Upper lobe of left lung (tissue), 4 donors: ENCODE measurements at regions not wholly inside any gene's neighbourhood (a gene's known extent, or its start where the extent isn't known, plus 50 kb on each side); places are given as distances from the start of the nearest gene placed in this dataset.

Experiments used
- POLR2A ChIP-seq, 4 donors: fragments of 450-650 bp; IDR thresholded peaks; one replicate each; pipeline ENCODE4 v1.5.1; 2016 to 2017; ENCODE audit warnings: antibody characterized with exemption in 4 of 4, mild to moderate bottlenecking in 2 of 4
- POLR2AphosphoS5 ChIP-seq, 2 donors: sonication (generic); formaldehyde crosslinking; IDR thresholded peaks; one replicate each; pipeline ENCODE4 v1.5.1; 2017; ENCODE audit warnings: antibody characterized with exemption in 2 of 2
- TF ChIP-seq, protein P1 (sequence below), 6 experiments: fragments of 450-650 bp in 4 of 6; fragments of 200-600 bp in 2 of 6; sonication (generic) in 2 of 6; IDR thresholded peaks; one replicate each; pipeline ENCODE4 v1.5.1; 2016 to 2019; ENCODE audit warnings: antibody characterized with exemption in 6 of 6

DNA sequence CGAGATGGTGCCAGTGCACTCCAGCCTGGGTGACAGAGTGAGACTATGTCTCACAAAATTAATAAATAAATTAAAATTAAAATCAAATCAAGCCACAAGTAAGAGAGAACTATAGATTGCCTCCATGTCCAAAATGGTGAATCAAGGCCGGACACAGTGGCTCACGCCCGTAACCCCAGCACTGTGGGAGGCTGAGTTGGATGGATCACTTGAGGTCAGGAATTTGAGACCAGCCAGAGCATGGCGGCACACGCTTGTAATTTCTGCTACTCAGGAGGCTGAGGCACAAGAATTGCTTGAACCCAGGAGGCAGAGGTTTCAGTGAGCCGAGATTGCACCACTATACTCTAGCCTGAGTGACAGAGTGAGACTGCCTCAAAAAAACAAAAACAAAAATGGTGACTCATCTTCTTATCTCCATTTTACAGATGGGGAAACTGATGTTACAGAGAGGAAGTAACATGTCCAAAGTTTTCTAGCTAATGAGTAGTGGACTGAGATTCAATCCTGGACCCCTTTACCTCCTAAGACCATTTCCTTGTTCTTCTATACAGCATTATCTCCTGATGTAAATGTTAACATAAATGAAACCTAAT is 99.0 kb upstream of the HNRNPU start:
- TF ChIP-seq, protein P1, sequence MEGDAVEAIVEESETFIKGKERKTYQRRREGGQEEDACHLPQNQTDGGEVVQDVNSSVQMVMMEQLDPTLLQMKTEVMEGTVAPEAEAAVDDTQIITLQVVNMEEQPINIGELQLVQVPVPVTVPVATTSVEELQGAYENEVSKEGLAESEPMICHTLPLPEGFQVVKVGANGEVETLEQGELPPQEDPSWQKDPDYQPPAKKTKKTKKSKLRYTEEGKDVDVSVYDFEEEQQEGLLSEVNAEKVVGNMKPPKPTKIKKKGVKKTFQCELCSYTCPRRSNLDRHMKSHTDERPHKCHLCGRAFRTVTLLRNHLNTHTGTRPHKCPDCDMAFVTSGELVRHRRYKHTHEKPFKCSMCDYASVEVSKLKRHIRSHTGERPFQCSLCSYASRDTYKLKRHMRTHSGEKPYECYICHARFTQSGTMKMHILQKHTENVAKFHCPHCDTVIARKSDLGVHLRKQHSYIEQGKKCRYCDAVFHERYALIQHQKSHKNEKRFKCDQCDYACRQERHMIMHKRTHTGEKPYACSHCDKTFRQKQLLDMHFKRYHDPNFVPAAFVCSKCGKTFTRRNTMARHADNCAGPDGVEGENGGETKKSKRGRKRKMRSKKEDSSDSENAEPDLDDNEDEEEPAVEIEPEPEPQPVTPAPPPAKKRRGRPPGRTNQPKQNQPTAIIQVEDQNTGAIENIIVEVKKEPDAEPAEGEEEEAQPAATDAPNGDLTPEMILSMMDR (IDR thresholded peaks at IDR 0.05) = no peak
- TF ChIP-seq POLR2A (IDR thresholded peaks at IDR 0.05) = no peak
- no peak for TF ChIP-seq POLR2AphosphoS5 (IDR thresholded peaks at IDR 0.05)
